HEK293 (cell line): ENCODE measurements at regions not wholly inside any gene's neighbourhood (a gene's known extent, or its start where the extent isn't known, plus 50 kb on each side); places are given as distances from the start of the nearest gene placed in this dataset.

Source experiments
- CTCF ChIA-PET: fragments of 350-600 bp; formaldehyde crosslinking; extraction: SDS; loops from one replicate; lab custom pipeline; 2021; ENCODE audit warnings: antibody characterized with exemption; lab: Yijun Ruan, JAX
- POLR2A ChIA-PET: fragments of 300-600 bp; formaldehyde crosslinking; extraction: SDS; loops from one replicate; lab custom pipeline; 2020; ENCODE audit warnings: antibody characterized with exemption, inconsistent platforms; lab: Yijun Ruan, JAX
- H3K27ac ChIP-seq: fragments of 200-500 bp; sonication (Bioruptor generic); 2 replicates; pipeline ENCODE4 v1.5.1; 2014; ENCODE audit warnings: low read depth, low read length, control low read depth, inconsistent platforms; ENCODE audit errors: extremely low read depth
- H3K36me3 ChIP-seq, 2 experiments: fragments of 200-500 bp in 1 of 2; sonication (Bioruptor generic) in 1 of 2; 1 replicate in 1 of 2; 2 replicates in 1 of 2; pipeline ENCODE4 v1.5.1; 2014 to 2017; ENCODE audit warnings: inconsistent platforms in 2 of 2, low read length in 2 of 2; ENCODE audit not compliant: control insufficient read depth in 2 of 2, insufficient read depth in 1 of 2
- H3K4me1 ChIP-seq: fragments of 200-500 bp; sonication (Bioruptor generic); 2 replicates; pipeline ENCODE4 v1.5.1; 2014; ENCODE audit warnings: mild to moderate bottlenecking, low read length, inconsistent platforms; ENCODE audit not compliant: control insufficient read depth, insufficient read depth
- H3K4me3 ChIP-seq: 2 replicates; pipeline ENCODE4 v1.5.1; 2011; ENCODE audit warnings: low read depth, mild to moderate bottlenecking, control low read depth, low read length, moderate library complexity
- H3K9me3 ChIP-seq: fragments of 200-500 bp; sonication (Bioruptor generic); 2 replicates; pipeline ENCODE4 v1.5.1; 2014; ENCODE audit warnings: low read depth, low read length, inconsistent platforms; ENCODE audit not compliant: control insufficient read depth, insufficient read depth
- BCL11B ChIP-seq: fragments of 450-650 bp; formaldehyde crosslinking; IDR thresholded peaks from 2 replicates; pipeline ENCODE4 v1.5.1; 2016; ENCODE audit warnings: low read depth, missing biosample characterization, missing genetic modification characterization
- PRDM1 ChIP-seq: fragments of 450-650 bp; formaldehyde crosslinking; IDR thresholded peaks from 2 replicates; pipeline ENCODE4; 2016; ENCODE audit warnings: missing biosample characterization, missing genetic modification characterization
- SP3 ChIP-seq: fragments of 450-650 bp; formaldehyde crosslinking; IDR thresholded peaks from 2 replicates; pipeline ENCODE4 v1.5.1; 2016; ENCODE audit warnings: missing biosample characterization, missing genetic modification characterization
- YY1 ChIP-seq: fragments of 450-650 bp; formaldehyde crosslinking; IDR thresholded peaks from 2 replicates; pipeline ENCODE4 v1.5.1; 2018; ENCODE audit warnings: missing biosample characterization, missing genetic modification characterization
- ZBTB17 ChIP-seq: fragments of 450-650 bp; formaldehyde crosslinking; IDR thresholded peaks from 2 replicates; pipeline ENCODE4 v1.5.1; 2016; ENCODE audit warnings: missing biosample characterization, missing genetic modification characterization
- ZBTB48 ChIP-seq: fragments of 450-650 bp; formaldehyde crosslinking; IDR thresholded peaks from 2 replicates; pipeline ENCODE4 v1.5.1; 2016; ENCODE audit warnings: missing biosample characterization, missing genetic modification characterization
- ZBTB7A ChIP-seq: fragments of 450-650 bp; formaldehyde crosslinking; IDR thresholded peaks from 2 replicates; pipeline ENCODE4 v1.5.1; 2016; ENCODE audit warnings: low read depth, missing biosample characterization, missing genetic modification characterization
- ZEB2 ChIP-seq: fragments of 450-650 bp; formaldehyde crosslinking; IDR thresholded peaks from 2 replicates; pipeline ENCODE4 v1.5.1; 2016; ENCODE audit warnings: missing biosample characterization, missing genetic modification characterization
- ZNF16 ChIP-seq: fragments of 450-650 bp; formaldehyde crosslinking; IDR thresholded peaks from 2 replicates; pipeline ENCODE4 v1.5.1; 2016; ENCODE audit warnings: low read depth, missing biosample characterization, missing genetic modification characterization
- ZNF184 ChIP-seq: fragments of 450-650 bp; IDR thresholded peaks from 2 replicates; pipeline ENCODE4 v1.5.1; 2018; ENCODE audit warnings: missing biosample characterization, mild to moderate bottlenecking, missing genetic modification characterization
- ZNF221 ChIP-seq: fragments of 450-650 bp; formaldehyde crosslinking; IDR thresholded peaks from 2 replicates; pipeline ENCODE4 v1.5.1; 2017; ENCODE audit warnings: missing biosample characterization, missing genetic modification characterization, borderline replicate concordance
- ZNF23 ChIP-seq: fragments of 450-650 bp; formaldehyde crosslinking; IDR thresholded peaks from 2 replicates; pipeline ENCODE4 v1.5.1; 2016; ENCODE audit warnings: missing biosample characterization, missing genetic modification characterization, borderline replicate concordance
- ZNF354C ChIP-seq: fragments of 450-650 bp; formaldehyde crosslinking; IDR thresholded peaks from 2 replicates; pipeline ENCODE4 v1.5.1; 2016; ENCODE audit warnings: missing biosample characterization, missing genetic modification characterization, low read depth, borderline replicate concordance
- ZNF362 ChIP-seq: fragments of 450-650 bp; formaldehyde crosslinking; IDR thresholded peaks from 2 replicates; pipeline ENCODE4 v1.5.1; 2016; ENCODE audit warnings: missing biosample characterization, missing genetic modification characterization
- ZNF37A ChIP-seq: fragments of 450-650 bp; IDR thresholded peaks from 2 replicates; pipeline ENCODE4 v1.5.1; 2018; ENCODE audit warnings: missing biosample characterization, missing genetic modification characterization
- ZNF423 ChIP-seq: fragments of 450-650 bp; formaldehyde crosslinking; IDR thresholded peaks from 2 replicates; pipeline ENCODE4 v1.5.1; 2016; ENCODE audit warnings: missing biosample characterization, missing genetic modification characterization
- ZNF48 ChIP-seq: fragments of 450-650 bp; formaldehyde crosslinking; IDR thresholded peaks from 2 replicates; pipeline ENCODE4 v1.5.1; 2016; ENCODE audit warnings: missing biosample characterization, missing genetic modification characterization
- ZNF514 ChIP-seq: fragments of 450-650 bp; formaldehyde crosslinking; IDR thresholded peaks from 2 replicates; pipeline ENCODE4 v1.5.1; 2016; ENCODE audit warnings: missing biosample characterization, missing genetic modification characterization
- ZNF529 ChIP-seq: fragments of 450-650 bp; formaldehyde crosslinking; IDR thresholded peaks from 2 replicates; pipeline ENCODE4 v1.5.1; 2017; ENCODE audit warnings: missing genetic modification characterization, missing biosample characterization; ENCODE audit not compliant: insufficient replicate concordance
- ZNF561 ChIP-seq: fragments of 450-650 bp; IDR thresholded peaks from 2 replicates; pipeline ENCODE4 v1.5.1; 2018; ENCODE audit warnings: missing biosample characterization, missing genetic modification characterization, borderline replicate concordance
- ZNF600 ChIP-seq: fragments of 450-650 bp; formaldehyde crosslinking; IDR thresholded peaks from 2 replicates; pipeline ENCODE4 v1.5.1; 2016; ENCODE audit warnings: missing biosample characterization, missing genetic modification characterization
- ZNF639 ChIP-seq: fragments of 450-650 bp; formaldehyde crosslinking; IDR thresholded peaks from 2 replicates; pipeline ENCODE4 v1.5.1; 2016; ENCODE audit warnings: missing biosample characterization, missing genetic modification characterization
- ZNF785 ChIP-seq: fragments of 450-650 bp; formaldehyde crosslinking; IDR thresholded peaks from 2 replicates; pipeline ENCODE4 v1.5.1; 2016; ENCODE audit warnings: missing biosample characterization, missing genetic modification characterization
- ZXDB ChIP-seq: fragments of 450-650 bp; formaldehyde crosslinking; IDR thresholded peaks from 2 replicates; pipeline ENCODE4 v1.5.1; 2016; ENCODE audit warnings: missing biosample characterization, missing genetic modification characterization
- TF ChIP-seq, protein P1 (sequence below): fragments of 450-650 bp; formaldehyde crosslinking; IDR thresholded peaks from 2 replicates; pipeline ENCODE4 v1.5.1; 2016; ENCODE audit warnings: missing biosample characterization, missing genetic modification characterization
- TF ChIP-seq, protein P2 (sequence below): fragments of 450-650 bp; formaldehyde crosslinking; IDR thresholded peaks from 2 replicates; pipeline ENCODE4 v1.5.1; 2016; ENCODE audit warnings: missing biosample characterization, missing genetic modification characterization
- TF ChIP-seq, protein P3 (sequence below): fragments of 450-650 bp; formaldehyde crosslinking; IDR thresholded peaks from 2 replicates; pipeline ENCODE4 v1.5.1; 2017; ENCODE audit warnings: missing biosample characterization, missing genetic modification characterization
- TF ChIP-seq, protein P4 (sequence below): fragments of 450-650 bp; formaldehyde crosslinking; IDR thresholded peaks from 2 replicates; pipeline ENCODE4 v1.5.1; 2017; ENCODE audit warnings: missing biosample characterization, mild to moderate bottlenecking, missing genetic modification characterization, moderate library complexity

- Histone ChIP-seq H3K27ac (no peak overlapping the region), H3K36me3 (no peaks in the 10 kb centered on the region), H3K4me1 (no peaks in the 10 kb centered on the region), H3K9me3 (no peaks in the 10 kb centered on the region), H3K4me3 (no peak overlapping the region)
- ChIA-PET CTCF (no interaction called here), POLR2A (no interaction called here)
- TF ChIP-seq SP3, result no peak
- no peak for TF ChIP-seq ZNF639 (tag by site-specific recombination)
- no peak for TF ChIP-seq ZNF221 (tag by site-specific recombination)
- TF ChIP-seq ZNF423 (tag by site-specific recombination), result no peak
- TF ChIP-seq, protein P1, sequence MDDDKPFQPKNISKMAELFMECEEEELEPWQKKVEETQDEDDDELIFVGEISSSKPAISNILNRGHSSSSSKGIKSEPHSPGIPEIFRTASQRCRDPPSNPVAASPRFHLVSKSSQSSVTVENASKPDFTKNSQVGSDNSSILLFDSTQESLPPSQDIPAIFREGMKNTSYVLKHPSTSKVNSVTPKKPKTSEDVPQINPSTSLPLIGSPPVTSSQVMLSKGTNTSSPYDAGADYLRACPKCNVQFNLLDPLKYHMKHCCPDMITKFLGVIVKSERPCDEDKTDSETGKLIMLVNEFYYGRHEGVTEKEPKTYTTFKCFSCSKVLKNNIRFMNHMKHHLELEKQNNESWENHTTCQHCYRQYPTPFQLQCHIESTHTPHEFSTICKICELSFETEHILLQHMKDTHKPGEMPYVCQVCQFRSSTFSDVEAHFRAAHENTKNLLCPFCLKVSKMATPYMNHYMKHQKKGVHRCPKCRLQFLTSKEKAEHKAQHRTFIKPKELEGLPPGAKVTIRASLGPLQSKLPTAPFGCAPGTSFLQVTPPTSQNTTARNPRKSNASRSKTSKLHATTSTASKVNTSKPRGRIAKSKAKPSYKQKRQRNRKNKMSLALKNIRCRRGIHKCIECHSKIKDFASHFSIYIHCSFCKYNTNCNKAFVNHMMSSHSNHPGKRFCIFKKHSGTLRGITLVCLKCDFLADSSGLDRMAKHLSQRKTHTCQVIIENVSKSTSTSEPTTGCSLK (tag by site-specific recombination), result no peak
- TF ChIP-seq ZNF785 (tag by site-specific recombination), result no peak
- no peak for TF ChIP-seq ZXDB (tag by site-specific recombination)
- TF ChIP-seq YY1, result no peak
- no peak for TF ChIP-seq ZBTB17 (tag by site-specific recombination)
- TF ChIP-seq, protein P2, sequence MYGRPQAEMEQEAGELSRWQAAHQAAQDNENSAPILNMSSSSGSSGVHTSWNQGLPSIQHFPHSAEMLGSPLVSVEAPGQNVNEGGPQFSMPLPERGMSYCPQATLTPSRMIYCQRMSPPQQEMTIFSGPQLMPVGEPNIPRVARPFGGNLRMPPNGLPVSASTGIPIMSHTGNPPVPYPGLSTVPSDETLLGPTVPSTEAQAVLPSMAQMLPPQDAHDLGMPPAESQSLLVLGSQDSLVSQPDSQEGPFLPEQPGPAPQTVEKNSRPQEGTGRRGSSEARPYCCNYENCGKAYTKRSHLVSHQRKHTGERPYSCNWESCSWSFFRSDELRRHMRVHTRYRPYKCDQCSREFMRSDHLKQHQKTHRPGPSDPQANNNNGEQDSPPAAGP (tag by site-specific recombination), result no peak
- TF ChIP-seq ZNF16 (tag by site-specific recombination), result no peak
- no peak for TF ChIP-seq ZNF48 (tag by site-specific recombination)
- TF ChIP-seq ZNF23, result no peak
- no peak for TF ChIP-seq ZNF514 (tag by site-specific recombination)
- no peak for TF ChIP-seq ZNF184 (tag by site-specific recombination)
- TF ChIP-seq ZNF600 (tag by site-specific recombination), result no peak
- TF ChIP-seq PRDM1 (tag by site-specific recombination), result no peak
These were observed 446.7 kb upstream of the B3GALT2 start for GRCh38 chr1:193633093-193633492.

GRCh38 chr1:193631306-193631705 is 444.9 kb upstream of the B3GALT2 start:
- Histone ChIP-seq H3K9me3 (no peaks in the 10 kb centered on the region), H3K27ac (no peak overlapping the region), H3K36me3 (no peaks in the 10 kb centered on the region), H3K4me1 (no peaks in the 10 kb centered on the region), H3K4me3 (no peak overlapping the region)
- CTCF ChIA-PET, result no interaction called here
- POLR2A ChIA-PET, result no interaction called here
- TF ChIP-seq ZEB2 (tag by site-specific recombination) (no peak), BCL11B (no peak), ZNF354C (tag by site-specific recombination) (no peak), ZBTB7A (tag by site-specific recombination) (no peak), ZNF561 (tag by site-specific recombination) (no peak), ZNF362 (tag by site-specific recombination) (no peak), ZNF529 (no peak), ZNF37A (tag by site-specific recombination) (no peak), ZBTB48 (tag by site-specific recombination) (no peak), SP3 (no peak)
- TF ChIP-seq, protein P3, sequence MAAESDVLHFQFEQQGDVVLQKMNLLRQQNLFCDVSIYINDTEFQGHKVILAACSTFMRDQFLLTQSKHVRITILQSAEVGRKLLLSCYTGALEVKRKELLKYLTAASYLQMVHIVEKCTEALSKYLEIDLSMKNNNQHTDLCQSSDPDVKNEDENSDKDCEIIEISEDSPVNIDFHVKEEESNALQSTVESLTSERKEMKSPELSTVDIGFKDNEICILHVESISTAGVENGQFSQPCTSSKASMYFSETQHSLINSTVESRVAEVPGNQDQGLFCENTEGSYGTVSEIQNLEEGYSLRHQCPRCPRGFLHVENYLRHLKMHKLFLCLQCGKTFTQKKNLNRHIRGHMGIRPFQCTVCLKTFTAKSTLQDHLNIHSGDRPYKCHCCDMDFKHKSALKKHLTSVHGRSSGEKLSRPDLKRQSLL (tag by site-specific recombination), result no peak
- TF ChIP-seq, protein P4, sequence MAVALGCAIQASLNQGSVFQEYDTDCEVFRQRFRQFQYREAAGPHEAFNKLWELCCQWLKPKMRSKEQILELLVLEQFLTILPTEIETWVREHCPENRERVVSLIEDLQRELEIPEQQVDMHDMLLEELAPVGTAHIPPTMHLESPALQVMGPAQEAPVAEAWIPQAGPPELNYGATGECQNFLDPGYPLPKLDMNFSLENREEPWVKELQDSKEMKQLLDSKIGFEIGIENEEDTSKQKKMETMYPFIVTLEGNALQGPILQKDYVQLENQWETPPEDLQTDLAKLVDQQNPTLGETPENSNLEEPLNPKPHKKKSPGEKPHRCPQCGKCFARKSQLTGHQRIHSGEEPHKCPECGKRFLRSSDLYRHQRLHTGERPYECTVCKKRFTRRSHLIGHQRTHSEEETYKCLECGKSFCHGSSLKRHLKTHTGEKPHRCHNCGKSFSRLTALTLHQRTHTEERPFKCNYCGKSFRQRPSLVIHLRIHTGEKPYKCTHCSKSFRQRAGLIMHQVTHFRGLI (tag by site-specific recombination), result no peak
